GM06990 (cell line): ENCODE measurements at regions not wholly inside any gene's neighbourhood (a gene's known extent, or its start where the extent isn't known, plus 50 kb on each side); places are given as distances from the start of the nearest gene placed in this dataset.

Source experiments
- DNase-seq: peaks from one replicate; pipeline ENCODE4 v3.0.0-alpha.2; 2011; ENCODE audit not compliant: insufficient read length; ENCODE audit errors: extremely low read depth
- H3K27me3 ChIP-seq: replicated peaks from 2 replicates; pipeline ENCODE4 v1.6.0; 2011; ENCODE audit warnings: low read length; ENCODE audit not compliant: control insufficient read depth, insufficient read depth
- H3K36me3 ChIP-seq: 2 replicates; pipeline ENCODE4 v1.5.1; 2011; ENCODE audit warnings: low read length; ENCODE audit not compliant: control insufficient read depth, insufficient read depth
- H3K4me3 ChIP-seq: replicated peaks from 2 replicates; pipeline ENCODE4 v1.5.1; 2011; ENCODE audit warnings: low read depth, mild to moderate bottlenecking, control low read depth, low read length
- TF ChIP-seq, protein P1 (sequence below): IDR thresholded peaks from 2 replicates; pipeline ENCODE4 v1.5.1; 2011; ENCODE audit warnings: low read length, control low read depth, mild to moderate bottlenecking, inconsistent platforms; ENCODE audit not compliant: insufficient read depth, poor library complexity, severe bottlenecking

GRCh38 chr18:65259403-65259802 lies 491.4 kb upstream of the CDH7 start:
- DNase-seq, result no peak
- TF ChIP-seq, protein P1, sequence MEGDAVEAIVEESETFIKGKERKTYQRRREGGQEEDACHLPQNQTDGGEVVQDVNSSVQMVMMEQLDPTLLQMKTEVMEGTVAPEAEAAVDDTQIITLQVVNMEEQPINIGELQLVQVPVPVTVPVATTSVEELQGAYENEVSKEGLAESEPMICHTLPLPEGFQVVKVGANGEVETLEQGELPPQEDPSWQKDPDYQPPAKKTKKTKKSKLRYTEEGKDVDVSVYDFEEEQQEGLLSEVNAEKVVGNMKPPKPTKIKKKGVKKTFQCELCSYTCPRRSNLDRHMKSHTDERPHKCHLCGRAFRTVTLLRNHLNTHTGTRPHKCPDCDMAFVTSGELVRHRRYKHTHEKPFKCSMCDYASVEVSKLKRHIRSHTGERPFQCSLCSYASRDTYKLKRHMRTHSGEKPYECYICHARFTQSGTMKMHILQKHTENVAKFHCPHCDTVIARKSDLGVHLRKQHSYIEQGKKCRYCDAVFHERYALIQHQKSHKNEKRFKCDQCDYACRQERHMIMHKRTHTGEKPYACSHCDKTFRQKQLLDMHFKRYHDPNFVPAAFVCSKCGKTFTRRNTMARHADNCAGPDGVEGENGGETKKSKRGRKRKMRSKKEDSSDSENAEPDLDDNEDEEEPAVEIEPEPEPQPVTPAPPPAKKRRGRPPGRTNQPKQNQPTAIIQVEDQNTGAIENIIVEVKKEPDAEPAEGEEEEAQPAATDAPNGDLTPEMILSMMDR, result no peak
- Histone ChIP-seq H3K36me3 (no peaks in the 10 kb centered on the region), H3K27me3 (no peaks in the 10 kb centered on the region), H3K4me3 (no peak overlapping the region)

- Histone ChIP-seq H3K36me3 (no peaks in the 10 kb centered on the region), H3K27me3 (no peaks in the 10 kb centered on the region), H3K4me3 (no peak overlapping the region)
- no peak for DNase-seq
- TF ChIP-seq, protein P1, result no peak
Observed at GRCh38 chr18:65257149-65257548, 493.7 kb upstream of the CDH7 start.

- no peaks in the 10 kb centered on the region for H3K36me3 ChIP-seq
- no peaks in the 10 kb centered on the region for H3K27me3 ChIP-seq
- TF ChIP-seq, protein P1, result no peak
- no peak overlapping the region for H3K4me3 ChIP-seq
- no peak for DNase-seq
Observed at GRCh38 chr18:65255417-65255816, 495.4 kb upstream of the CDH7 start.

- Histone ChIP-seq H3K27me3 (no peaks in the 10 kb centered on the region), H3K36me3 (no peaks in the 10 kb centered on the region), H3K4me3 (no peak overlapping the region)
- TF ChIP-seq, protein P1, result no peak
- DNase-seq, result no peak
Observed at GRCh38 chr18:65239787-65240186, 511.0 kb upstream of the CDH7 start.

- DNase-seq, result no peak
- H3K27me3 ChIP-seq, result no peaks in the 10 kb centered on the region
- H3K36me3 ChIP-seq, result no peaks in the 10 kb centered on the region
- TF ChIP-seq, protein P1, result no peak
- no peak overlapping the region for H3K4me3 ChIP-seq
Observed at GRCh38 chr18:65235966-65236624, 514.7 kb upstream of the CDH7 start.

DNA sequence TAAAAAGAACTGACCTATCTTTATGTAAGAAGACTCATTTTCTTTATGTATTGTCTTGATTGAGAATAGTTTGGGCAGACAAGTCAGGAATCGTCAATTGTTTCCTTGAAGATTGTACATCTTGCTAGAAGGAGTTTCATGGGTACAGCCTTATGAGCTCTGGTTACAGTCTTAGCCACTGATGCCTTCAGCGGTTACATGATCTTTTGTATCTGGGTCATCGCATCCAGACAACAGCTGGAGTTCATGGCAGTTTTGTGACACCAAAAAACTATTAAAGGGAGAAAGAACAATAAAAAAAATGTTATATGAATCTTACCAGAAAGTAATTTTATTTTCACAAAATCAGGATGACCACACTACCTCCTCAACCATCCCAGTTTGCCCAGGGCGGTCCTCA lies 520.5 kb upstream of the CDH7 start:
- Histone ChIP-seq H3K36me3 (no peaks in the 10 kb centered on the region), H3K27me3 (no peaks in the 10 kb centered on the region), H3K4me3 (no peak overlapping the region)
- TF ChIP-seq, protein P1, result no peak
- no peak for DNase-seq
